ENCODE measurements at regions not wholly inside any gene's neighbourhood (a gene's known extent, or its start where the extent isn't known, plus 50 kb on each side); places are given as distances from the start of the nearest gene placed in this dataset.

- TF ChIP-seq CTCF (IDR thresholded peaks at IDR 0.05) (no peak), EP300 (IDR thresholded peaks at IDR 0.05) (no peak), POLR2A (IDR thresholded peaks at IDR 0.05) (no peak)
Measured at GRCh38 chr18:51610481-51610880, 413.0 kb upstream of the MEX3C start.

Data from stomach (tissue), 4 donors.